NCI-H526 treated with DMSO at 0.1 percent for 48 hours (cell line): ENCODE measurements at regions not wholly inside any gene's neighbourhood (a gene's known extent, or its start where the extent isn't known, plus 50 kb on each side); places are given as distances from the start of the nearest gene placed in this dataset.
"Not testable (repeated sequence)": the region's sequence is repeated elsewhere in the genome, so short reads cannot be mapped to it uniquely, and the experiment has no call there.

Experiments used
- DNase-seq: peaks from one replicate; lab custom pipeline; 2025; lab: John Stamatoyannopoulos, UW

DNA sequence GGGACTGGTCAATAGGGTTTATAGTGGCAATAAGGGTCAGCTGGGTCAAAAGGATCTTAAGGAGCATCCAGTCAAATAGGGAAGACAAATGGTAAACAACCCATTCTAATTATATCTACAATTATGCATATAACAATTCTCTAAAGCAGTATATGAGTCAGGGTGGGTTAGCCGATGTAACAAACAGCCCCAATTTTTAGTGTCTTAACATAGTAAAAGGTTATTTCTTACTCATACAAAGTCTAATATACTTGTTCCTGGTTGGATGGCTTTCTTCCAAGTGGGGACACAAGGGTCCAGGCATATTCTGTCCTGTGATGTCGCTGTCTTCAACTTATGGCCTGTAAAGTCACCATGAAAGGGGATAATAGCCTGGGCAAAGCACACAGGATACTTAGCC is 97.9 kb upstream of the GALNT15 start:
- no peak for DNase-seq

DNA sequence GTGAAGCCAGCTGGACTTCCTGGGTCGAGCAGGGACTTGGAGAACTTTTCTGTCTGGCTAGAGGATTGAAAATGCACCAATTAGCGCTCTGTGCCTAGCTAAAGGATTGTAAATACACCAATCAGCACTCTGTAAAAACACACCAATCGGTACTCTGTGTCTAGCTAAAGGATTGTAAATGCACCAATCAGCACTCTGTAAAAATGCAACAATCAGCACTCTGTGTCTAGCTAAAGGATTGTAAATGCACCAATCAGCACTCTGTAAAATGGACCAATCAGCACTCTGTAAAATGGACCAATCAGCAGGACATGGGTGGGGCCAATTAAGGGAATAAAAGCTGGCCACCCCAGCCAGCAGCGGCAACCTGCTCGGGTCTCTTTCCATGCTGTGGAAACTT is 97.3 kb upstream of the GALNT15 start:
- not testable (repeated sequence) for DNase-seq

DNA sequence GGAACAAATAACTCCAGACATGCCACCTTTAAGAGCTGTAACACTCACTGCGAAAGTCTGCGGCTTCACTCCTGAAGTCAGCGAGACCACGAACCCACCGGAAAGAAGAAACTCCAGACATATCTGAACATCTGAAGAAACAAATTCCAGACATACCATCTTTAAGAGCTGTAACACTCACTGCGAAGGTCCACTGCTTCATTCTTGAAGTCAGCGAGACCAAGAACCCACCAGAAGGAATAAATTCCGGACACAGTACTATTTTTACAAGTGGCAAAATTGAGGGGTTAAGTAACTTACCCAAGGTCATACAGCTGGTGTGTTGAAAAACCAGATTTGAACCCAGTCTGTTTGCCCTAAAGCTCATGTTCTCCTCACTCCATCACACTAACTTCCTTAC is 96.8 kb upstream of the GALNT15 start:
- not testable (repeated sequence) for DNase-seq

DNA sequence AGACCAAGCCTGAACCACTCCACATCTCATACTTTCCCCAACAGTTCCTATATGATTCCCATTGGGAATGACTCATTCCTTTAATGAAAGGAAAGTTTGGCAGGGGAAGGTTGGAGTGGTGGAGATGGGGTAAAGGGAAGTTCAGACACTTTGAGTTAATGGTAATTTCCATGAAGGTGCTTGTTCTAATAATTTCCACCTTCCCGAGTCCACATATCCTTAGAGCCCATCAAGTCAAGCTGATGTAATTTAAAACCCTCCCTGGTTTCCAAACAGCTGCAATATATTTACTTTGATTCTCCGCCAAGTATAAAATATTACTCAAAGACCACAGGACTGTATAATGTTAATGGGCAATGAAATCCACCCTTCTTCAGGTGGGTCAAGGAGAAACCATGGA is 95.0 kb upstream of the GALNT15 start:
- DNase-seq, result no peak

DNA sequence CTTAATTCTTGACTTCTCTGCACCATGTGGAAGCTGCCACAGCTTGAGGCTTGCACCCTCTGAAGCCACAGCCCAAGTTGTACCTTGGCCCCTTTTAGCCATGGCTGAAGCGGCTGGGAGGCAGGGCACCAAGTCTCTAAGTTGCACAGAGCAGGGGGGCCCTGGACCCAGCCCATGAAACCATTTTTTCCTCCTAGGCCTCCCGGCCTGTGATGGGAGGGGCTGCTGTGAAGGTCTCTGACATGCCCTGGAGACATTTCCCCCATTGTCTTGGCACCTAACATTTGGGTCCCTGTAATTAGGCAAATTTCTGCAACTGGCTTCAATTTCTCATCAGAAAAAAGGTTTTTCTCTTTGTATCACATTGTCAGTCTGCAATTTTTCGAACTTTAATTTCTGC is 92.8 kb upstream of the GALNT15 start:
- DNase-seq, result no peak

DNA sequence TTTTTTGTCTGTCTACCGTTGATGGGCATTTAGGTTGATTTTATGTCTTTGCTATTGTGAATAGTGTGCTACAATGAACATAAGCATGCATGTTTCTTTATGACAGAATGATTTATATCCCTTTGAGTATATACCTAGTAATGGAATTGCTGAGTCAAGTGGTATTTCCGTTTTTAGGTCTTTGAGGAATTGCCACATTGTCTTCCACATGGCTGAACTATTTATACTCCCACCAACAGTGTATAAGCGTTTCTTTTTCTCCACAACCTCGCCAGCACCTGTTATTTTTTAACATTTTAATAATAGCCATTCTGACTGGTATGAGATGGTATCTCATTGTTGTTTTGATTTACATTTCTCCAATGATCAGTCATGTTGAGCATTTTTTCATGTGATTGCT is 89.6 kb upstream of the GALNT15 start:
- no peak for DNase-seq

DNA sequence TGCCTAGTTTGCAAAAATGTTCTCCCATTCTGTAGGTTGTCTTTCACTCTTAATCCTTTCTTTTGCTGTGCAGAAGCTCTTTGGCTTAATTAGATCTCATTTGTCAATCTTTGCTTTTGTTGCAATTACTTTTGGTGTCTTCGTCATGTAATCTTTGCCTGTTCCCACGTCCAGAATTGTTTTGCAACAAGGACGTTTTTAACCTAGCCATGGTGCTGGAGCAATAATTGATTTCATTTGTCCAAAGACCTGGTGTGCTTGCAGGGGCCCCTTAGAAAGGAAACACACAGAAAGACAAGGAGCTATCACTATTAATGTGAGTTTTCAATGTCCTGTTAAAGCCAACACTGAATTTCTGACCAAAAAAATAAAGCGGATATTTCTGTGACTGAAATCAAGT is 89.1 kb upstream of the GALNT15 start:
- DNase-seq, result no peak

DNA sequence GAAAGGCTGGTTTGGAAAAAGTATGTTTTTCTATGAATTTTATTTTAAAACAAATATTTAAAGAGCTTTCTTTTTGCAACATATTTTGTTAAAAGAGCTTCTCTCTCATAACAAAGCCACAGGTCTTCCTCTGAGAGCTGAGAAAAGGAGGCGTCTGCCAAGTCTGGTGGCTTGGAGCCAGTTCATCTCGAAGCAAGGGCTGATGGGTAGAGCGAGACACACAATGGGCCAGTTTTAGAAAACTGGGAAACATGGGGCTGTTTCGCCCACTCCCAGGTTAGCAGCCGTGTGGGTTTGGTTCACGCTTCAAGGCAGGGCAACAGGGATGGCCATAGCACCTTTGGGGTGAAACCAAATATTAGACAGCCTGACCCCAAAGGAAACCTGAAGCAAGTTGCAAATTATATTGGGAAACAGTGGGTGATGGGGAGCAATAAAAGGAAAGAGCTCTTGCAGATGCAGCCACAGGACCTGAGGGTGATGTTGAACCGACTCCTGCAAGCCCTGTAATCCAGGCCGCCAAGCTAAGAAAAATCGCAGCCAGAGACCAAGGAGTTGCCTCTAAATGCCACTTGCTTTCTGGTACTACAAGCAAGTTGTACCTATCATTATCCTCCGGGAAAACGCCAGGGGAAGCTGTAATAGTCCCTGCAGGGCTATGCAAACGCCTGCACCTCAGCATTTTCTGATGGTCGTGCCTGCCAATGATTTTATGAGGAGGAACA is 88.4 kb upstream of the GALNT15 start:
- no peak for DNase-seq

DNA sequence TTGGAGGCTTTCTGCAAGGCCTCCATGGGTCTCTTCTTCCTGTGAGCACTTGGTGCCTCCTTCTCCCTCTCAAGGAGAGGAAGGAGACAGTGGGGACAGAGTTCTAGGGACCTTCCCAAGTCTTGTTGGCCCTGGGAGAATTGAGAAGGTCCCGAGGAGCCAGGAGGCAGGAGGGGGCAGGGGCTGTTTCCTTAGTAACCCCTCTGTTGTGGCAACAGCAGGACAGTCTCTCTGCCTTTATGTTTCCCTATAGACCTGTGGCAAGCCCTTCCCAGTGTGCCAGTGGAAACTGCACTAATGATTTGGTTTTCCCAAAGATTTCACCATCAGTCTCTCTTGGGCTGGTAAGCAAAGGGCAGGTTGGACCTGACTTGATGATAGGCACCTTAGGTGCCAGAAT is 87.8 kb upstream of the GALNT15 start:
- no peak for DNase-seq

DNA sequence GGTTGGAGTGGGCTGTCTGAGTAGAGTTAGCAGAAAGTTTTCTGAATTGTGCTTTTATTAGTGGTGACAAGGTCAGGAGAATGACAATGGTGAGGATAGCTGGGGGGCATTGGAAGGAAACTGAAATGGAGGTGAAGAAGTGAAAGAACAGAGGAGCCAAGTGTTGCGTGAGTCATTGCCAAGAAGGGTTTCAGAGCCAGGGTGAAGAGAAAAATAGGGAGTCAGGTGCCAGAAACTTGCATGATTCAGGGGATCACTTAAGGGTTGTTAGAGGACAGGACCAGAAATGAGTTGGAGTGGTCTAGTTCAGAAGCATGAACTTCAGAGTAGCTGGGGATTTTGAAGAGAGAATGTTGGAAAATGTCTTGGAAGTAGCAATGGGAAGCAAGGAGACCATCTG is 86.0 kb upstream of the GALNT15 start:
- DNase-seq, result no peak

DNA sequence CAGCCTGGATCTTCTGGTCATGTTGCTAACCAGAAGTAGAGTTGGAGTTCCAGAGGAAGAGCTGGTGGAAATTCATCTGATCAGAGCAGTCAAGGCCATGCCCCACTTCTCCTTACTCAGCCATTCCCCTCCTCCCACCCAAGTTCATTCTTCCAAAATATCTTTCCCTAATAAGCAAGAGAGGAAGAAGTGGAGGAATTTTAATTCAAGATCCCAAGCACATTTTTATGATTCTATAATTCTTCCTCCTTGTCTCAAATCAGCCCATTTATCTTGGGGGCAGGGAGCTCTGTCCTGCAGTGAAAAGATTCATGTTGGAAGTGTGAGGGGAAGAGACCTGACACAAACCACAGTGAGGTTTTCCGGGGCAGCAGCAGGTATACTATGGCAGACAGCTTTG is 85.0 kb upstream of the GALNT15 start:
- DNase-seq, result no peak

DNA sequence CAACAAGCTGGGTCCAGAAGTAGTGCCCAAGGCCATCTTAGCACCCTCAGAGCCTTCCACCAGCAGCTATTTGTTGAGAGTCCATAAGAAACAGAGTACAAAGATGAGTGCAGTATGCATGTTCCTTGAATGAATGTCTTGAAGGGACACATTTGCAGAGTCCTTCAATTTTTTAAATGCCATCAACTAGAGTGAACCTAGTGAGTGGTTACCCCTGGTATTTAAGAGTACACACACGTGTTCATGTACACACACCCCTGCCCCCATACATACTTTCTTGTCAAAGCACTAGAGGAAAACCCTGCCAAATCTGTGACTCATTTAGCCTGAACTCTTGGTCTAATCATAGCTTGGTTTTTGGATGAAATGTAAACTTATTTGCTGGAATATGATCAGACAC is 84.5 kb upstream of the GALNT15 start:
- DNase-seq, result no peak

DNA sequence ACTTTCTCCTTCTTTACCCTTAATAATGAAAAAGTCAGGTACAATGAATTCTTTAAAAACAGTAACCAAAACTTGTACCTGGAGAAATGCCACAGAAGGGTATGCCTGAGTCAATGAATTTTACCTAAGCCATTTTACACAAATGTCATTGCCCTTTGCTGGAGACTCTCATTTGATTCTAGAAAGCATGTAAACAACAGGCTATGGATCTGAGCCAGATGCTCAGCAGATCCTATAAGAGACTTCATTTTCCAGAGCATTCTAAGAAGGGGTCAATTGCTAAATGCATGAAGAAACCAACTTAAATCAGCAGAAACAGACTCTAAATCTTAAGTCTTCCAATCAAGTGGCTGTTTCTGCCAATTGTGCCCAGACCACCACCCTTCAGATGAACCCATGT is 83.8 kb upstream of the GALNT15 start:
- DNase-seq, result no peak

DNA sequence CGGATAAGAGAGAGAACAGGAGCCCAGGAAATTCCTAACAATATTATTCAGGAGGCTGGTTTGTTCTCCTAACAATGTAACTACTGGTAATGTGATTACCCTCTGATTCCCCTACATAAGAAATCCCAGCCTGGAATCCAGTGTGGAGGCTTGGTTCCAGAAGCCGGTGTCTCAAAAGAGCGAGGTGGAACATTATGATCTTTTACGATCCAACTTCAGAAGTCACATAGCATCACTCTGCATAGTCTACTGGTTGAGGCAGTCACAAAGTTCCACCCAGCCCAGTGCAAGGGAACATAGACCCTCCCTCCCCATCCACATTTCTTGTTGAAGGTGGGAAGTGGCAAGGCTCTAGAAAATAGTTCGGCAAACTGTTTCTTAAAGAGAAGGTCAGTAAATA is 81.6 kb upstream of the GALNT15 start:
- DNase-seq, result no peak

DNA sequence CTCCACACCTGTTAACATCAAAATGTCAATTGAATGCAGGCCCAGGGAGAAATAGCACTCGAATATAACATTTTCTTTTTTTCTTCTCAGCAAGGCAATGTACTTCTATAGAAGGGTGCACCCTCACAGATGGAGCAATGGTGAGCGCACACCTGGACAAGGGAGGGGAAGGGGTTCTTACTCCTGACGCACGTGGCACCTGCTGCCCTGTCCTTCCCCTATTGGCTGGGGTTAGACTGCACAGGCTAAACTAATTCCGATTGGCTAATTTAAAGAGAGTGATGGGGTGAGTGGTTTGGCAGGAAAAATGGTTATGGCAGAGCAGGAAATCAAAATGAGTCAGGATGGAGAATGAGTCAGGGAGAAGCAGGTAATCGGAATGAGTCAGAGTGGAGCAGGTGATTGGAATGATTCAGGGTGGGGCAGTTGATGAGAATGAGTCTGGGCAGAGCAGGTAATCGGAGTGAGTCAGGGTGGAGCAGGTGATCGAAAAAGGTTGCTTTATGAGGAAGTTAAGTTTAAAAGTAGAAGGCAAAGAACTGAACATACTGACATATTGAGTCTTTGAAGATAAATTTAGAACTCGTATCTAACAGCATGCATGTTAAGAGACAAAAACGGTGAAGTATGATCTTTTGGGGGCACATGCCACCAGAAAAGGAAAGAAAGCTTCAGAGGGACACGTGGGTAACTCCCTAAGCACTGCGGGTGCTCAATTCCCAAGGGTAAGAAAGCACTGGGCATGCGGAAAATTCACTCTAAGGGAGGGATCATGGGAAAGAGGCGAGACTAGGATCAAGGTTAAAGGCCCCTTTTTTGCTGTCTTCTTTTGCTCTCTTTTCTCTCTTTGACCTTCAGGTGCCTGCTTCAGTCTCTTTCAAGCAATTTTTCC is 72.9 kb upstream of the GALNT15 start:
- DNase-seq, result no peak

DNA sequence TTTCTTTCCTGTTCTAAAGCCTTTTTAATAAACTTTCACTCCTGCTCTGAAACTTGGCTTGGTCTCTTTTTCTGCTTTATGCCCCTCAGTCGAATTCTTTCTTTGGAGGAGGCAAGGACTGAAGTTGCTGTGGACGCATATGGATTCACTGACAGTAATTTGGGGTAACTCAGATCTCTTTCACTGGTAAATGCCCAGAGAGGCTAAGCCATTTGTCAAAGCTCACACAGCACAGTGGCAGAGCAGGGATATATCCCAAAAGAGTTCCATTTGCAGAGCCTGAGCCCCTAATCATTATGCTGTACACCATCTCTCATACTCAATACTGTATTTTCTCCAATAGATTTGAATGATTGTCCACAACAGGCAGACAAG is 72.3 kb upstream of the GALNT15 start:
- DNase-seq, result no peak

DNA sequence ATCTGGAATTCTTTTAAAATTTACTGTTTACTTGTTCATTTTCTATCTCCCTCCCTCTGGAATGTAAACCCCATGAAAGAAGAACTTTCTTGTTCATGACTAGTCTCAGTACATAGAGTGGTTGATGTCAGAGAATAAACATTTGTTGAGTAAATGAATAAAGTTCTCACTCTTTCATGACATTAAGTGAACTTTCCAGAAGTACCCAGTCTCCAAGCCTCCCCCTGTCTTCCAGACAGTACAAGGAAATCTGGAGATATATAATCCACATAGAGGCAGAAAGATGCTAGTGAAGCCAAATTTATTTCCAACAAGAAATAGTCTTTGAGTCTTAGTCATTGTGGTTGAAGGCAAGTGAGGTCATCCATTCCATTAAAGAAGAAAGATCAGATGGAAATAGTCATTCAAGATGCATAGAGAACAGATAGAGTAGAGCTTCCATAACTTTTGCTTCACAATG is 71.5 kb upstream of the GALNT15 start:
- no peak for DNase-seq

DNA sequence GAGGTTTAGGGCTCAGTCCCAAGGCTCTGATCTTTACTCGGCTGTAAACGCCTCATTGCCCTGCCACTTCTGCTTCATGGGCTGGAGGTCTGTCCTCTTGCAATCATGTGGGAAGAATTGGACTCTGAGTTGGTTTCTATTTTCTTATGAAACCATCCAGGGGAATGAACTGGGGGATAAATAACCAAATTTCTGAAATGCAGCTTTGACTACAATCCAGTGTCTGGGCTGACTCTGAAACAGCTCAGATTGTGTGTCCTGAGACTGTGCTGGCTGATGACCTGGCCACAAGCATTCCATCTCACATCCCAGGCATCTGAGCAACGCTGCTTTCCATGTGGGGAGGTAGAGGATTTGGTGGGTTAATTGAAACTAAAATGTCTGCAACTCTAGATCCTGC is 71.0 kb upstream of the GALNT15 start:
- DNase-seq, result no peak

DNA sequence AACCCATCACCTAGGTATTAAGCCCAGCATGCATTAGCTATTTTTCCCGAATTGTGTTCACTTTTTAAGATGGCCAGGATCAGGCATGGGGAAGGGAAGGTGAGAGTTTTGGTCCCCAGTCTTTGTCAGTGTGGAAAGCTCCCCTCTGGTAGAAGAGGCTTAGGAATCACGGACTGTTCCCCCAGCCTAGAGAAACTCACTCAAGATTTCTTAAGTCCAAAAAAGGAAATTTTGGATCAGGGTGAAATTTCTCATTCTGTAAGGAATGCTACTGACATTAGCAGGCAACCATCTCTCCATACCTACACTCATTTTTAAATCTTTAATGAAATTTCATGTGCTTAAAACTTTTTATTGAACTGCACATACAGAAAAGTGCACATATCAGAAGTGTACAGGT is 70.3 kb upstream of the GALNT15 start:
- no peak for DNase-seq

DNA sequence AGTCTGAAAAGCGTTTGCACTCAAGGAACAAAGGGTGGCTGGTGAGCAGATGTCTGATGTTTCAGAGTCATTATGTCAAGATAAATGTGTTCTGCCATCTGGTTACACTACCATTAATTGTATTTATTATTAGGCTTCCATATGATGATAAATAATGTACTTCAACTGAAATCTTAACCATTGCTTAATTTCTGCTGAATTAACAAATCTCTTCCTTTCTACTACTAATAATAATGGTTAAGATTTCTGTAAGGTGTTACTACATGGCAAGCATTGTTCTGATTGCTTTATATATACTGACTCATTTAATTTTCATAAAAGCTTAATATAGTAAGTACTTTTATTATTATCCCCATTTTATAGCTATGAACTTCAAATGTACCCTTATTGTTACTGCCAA is 68.4 kb upstream of the GALNT15 start:
- DNase-seq, result no peak

DNA sequence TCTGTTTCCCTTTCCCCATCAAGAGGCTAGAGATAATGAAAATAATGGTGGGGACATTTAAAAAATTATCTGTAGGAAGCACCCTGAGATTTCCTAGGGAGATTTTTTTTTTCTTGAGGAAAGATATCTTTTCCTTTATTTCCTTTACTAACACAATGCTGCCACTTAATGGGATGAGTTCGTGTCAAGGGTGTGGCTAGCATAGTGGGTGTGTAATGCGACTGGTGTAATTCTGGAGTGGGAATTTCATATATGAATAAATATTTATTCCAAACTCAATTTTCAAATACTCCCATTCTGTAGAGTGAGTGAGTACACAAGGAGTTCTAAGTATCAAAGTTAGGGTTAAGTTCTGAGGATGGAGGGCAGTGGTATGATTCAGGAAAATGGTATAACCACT is 66.1 kb upstream of the GALNT15 start:
- no peak for DNase-seq

DNA sequence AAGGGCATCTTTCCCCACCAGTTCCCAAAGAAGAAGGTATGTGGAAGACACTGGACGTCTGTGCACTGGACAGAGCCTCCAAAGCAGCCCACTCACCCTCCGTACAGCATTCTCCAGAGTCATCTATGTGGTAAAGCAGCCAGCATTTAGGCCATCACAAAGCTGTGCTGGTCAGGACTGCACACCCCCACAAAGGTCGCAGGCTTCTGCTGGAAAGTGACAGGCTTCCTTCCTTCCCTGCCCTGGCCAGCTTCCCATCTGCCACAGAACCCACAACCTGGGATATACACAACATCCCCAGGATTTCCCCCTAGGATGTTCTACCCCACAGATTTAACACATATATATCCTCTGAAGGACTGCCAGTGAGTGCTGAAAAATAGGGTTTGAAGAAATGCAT is 64.6 kb upstream of the GALNT15 start:
- DNase-seq, result no peak

DNA sequence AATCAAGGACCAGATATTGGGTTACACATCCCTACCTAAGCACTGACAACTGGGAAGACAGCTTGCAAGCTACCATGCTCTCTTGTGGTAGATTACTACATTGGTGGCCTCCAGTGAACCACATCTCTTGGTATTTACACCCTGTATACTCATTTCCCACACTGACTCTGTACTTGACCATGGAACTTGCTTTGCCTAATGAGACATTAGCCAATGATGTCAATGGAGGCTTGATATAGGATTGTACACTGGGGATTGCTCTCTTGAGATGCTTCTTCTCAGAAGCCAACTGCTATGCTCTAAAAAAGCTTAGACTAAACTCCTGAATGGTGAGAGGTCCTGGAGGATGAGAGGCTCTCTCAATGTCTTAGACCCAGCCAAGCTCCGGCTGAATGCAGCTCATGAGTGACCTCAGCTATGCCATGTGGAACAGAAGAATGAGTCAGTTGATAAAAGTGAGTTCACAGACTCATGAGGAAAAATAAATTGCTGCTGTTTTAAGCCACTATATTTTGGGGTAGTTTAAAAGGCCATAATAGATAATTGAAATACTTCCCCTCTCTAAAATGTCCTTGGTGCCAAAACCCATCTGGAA is 61.5 kb upstream of the GALNT15 start:
- no peak for DNase-seq
